K562 (cell line): ENCODE measurements at regions not wholly inside any gene's neighbourhood (a gene's known extent, or its start where the extent isn't known, plus 50 kb on each side); places are given as distances from the start of the nearest gene placed in this dataset.
"Not testable (repeated sequence)": the region's sequence is repeated elsewhere in the genome, so short reads cannot be mapped to it uniquely, and the experiment has no call there.

Experiments used
- ATAC-seq: fragments of 200-7000 bp; cut with Tn5 transposase; 3 replicates; pipeline ENCODE4 v1.9.1; 2020; ENCODE audit warnings: moderate library complexity
- BruUV-seq: library from RNA; stranded (reverse); fragments of 400-500 nt; replicated peaks from 2 replicates; lab custom pipeline; 2021; lab: Mats Ljungman, UMichigan
- CTCF ChIA-PET: fragments of 300-600 bp; formaldehyde crosslinking; extraction: SDS; loops from one replicate; lab custom pipeline; 2021; ENCODE audit warnings: low intra/inter-chr PET ratio; lab: Yijun Ruan, JAX
- POLR2A ChIA-PET: fragments of 300-600, 350-650 bp; sonication (Branson Sonifier 250); formaldehyde crosslinking; extraction: SDS; loops from one replicate; lab custom pipeline; 2021; ENCODE audit warnings: antibody characterized with exemption, inconsistent platforms; lab: Yijun Ruan, JAX
- DNase-seq, 4 experiments: peaks; one replicate each; pipeline versions ENCODE4 v3.0.0 to v3.0.0-alpha.2; 2011 to 2018; ENCODE audit warnings: low spot score in 3 of 4, mixed read lengths in 3 of 4; ENCODE audit errors: extremely low read depth in 1 of 4
- FAIRE-seq: peaks from 2 replicates; lab custom pipeline; 2011; peaks lifted over from hg19 to GRCh38; lab: Jason Lieb, UNC
- H2AFZ ChIP-seq: 2 replicates; pipeline ENCODE4 v1.6.0; 2011; ENCODE audit warnings: low read depth, low read length, control low read depth, inconsistent platforms
- H3K27ac ChIP-seq: fragments of 200-600 bp; 3 replicates; pipeline ENCODE4 v1.8.0; 2011; ENCODE audit warnings: low read depth, mild to moderate bottlenecking, control low read depth, inconsistent platforms, low read length, moderate library complexity, mixed read lengths; ENCODE audit errors: extremely low read depth
- H3K27me3 ChIP-seq, 2 experiments: fragments of 300-600 bp in 1 of 2; 2 replicates in 1 of 2; 3 replicates in 1 of 2; pipeline versions ENCODE4 v1.6.0 to v1.8.0; 2011; ENCODE audit warnings: inconsistent platforms in 2 of 2, low read length in 2 of 2, mild to moderate bottlenecking in 1 of 2, mixed read lengths in 1 of 2, moderate library complexity in 1 of 2; ENCODE audit not compliant: control insufficient read depth in 2 of 2, insufficient read depth in 2 of 2
- H3K36me3 ChIP-seq: fragments of 300-600 bp; 3 replicates; pipeline ENCODE4 v1.8.0; 2011; ENCODE audit warnings: mild to moderate bottlenecking, low read length, inconsistent platforms; ENCODE audit not compliant: control insufficient read depth, insufficient read depth
- H3K4me1 ChIP-seq, 2 experiments: fragments of 200-600 bp in 1 of 2; replicated peaks in 1 of 2; 2 replicates in 1 of 2; 3 replicates in 1 of 2; pipeline versions ENCODE4 v1.5.1 to v1.8.0; 2011; ENCODE audit warnings: inconsistent platforms in 2 of 2, low read length in 2 of 2, mild to moderate bottlenecking in 1 of 2, mixed read lengths in 1 of 2, moderate library complexity in 1 of 2; ENCODE audit not compliant: control insufficient read depth in 2 of 2, insufficient read depth in 2 of 2
- H3K4me2 ChIP-seq: 2 replicates; pipeline ENCODE4 v1.6.1; 2011; ENCODE audit warnings: low read length, control low read depth, inconsistent platforms, mixed read lengths; ENCODE audit not compliant: insufficient read depth
- H3K4me3 ChIP-seq: fragments of 200-600 bp; sonication (generic), shearing (Covaris generic); 2 replicates; pipeline ENCODE4 v1.5.1; 2016; ENCODE audit warnings: control low read depth, inconsistent platforms
- H3K79me2 ChIP-seq: fragments of 200-600 bp; 3 replicates; pipeline ENCODE4 v1.8.0; 2011; ENCODE audit warnings: low read length, inconsistent platforms; ENCODE audit not compliant: control insufficient read depth, insufficient read depth
- H3K9ac ChIP-seq, 2 experiments: 2 replicates each; pipeline versions ENCODE4 v1.6.0 to v1.6.1; 2011; ENCODE audit warnings: low read depth in 2 of 2, low read length in 2 of 2, control low read depth in 1 of 2, inconsistent platforms in 1 of 2, mild to moderate bottlenecking in 1 of 2, mixed read lengths in 1 of 2; ENCODE audit not compliant: insufficient read depth in 1 of 2
- H3K9me1 ChIP-seq: one replicate; pipeline ENCODE4 v1.6.0; 2011; ENCODE audit warnings: inconsistent platforms, mild to moderate bottlenecking, low read length, moderate library complexity; ENCODE audit not compliant: control insufficient read depth, insufficient read depth
- H3K9me3 ChIP-seq: replicated peaks from 2 replicates; pipeline ENCODE4 v1.5.1; 2011; ENCODE audit warnings: low read depth, low read length, inconsistent platforms; ENCODE audit not compliant: control insufficient read depth, insufficient read depth
- H4K20me1 ChIP-seq: replicated peaks from 2 replicates; pipeline ENCODE4 v1.6.1; 2011; ENCODE audit warnings: low read length, inconsistent platforms, mixed read lengths; ENCODE audit not compliant: control insufficient read depth, insufficient read depth
- ARID2 ChIP-seq: fragments of 450-650 bp; IDR thresholded peaks from 2 replicates; pipeline ENCODE4 v1.6.1; 2017; ENCODE audit warnings: antibody characterized with exemption, mild to moderate bottlenecking
- GABPA ChIP-seq: fragments of 200-800 bp; sonication (Bioruptor generic); conservative IDR thresholded peaks from 2 replicates; pipeline ENCODE4 v1.6.1; 2016; ENCODE audit warnings: low read depth, missing genetic modification characterization, missing compliant biosample characterization
- PYGO2 ChIP-seq: fragments of 450-650 bp; IDR thresholded peaks from 2 replicates; pipeline ENCODE4 v1.6.1; 2016; ENCODE audit warnings: mild to moderate bottlenecking, missing genetic modification characterization, moderate library complexity, missing compliant biosample characterization
- RNF219 ChIP-seq: fragments of 250-450 bp; sonication (Bioruptor Pico); IDR thresholded peaks from 2 replicates; pipeline ENCODE4 v1.5.0; 2022; ENCODE audit warnings: mild to moderate bottlenecking
- SETDB1 ChIP-seq: IDR thresholded peaks from one replicate; pipeline ENCODE4 v1.6.1; 2012; ENCODE audit warnings: low read length, control low read depth, inconsistent platforms
- SMAD1 ChIP-seq: fragments of 150-350 bp; IDR thresholded peaks from 2 replicates; pipeline ENCODE4 v1.6.1; 2014; ENCODE audit warnings: low read length, low read depth; ENCODE audit not compliant: partially characterized antibody
- SPI1 ChIP-seq: IDR thresholded peaks from 2 replicates; pipeline ENCODE4 v1.6.1; 2011; ENCODE audit warnings: low read depth, low read length, control low read depth, borderline replicate concordance
- WGBS: fragments of 100-300 bp; shearing (Covaris generic); methylation state at CpG from one replicate; pipeline ENCODE4 v1.1.6; 2016; ENCODE audit warnings: low coverage, mixed read lengths; ENCODE audit not compliant: insufficient coverage; ENCODE audit errors: missing lambda C conversion rate; 5-methylcytosine and 5-hydroxymethylcytosine counted together
- in situ Hi-C: fragments of 300-500 bp; cut with MboI; formaldehyde crosslinking; loops from 4 replicates; pipeline ENCODE4 v1.15.0; 2018; ENCODE audit warnings: inconsistent platforms, mixed read lengths
- intact Hi-C: fragments of 100-400 bp; cut with micrococcal nuclease; formaldehyde crosslinking; loops from 2 replicates; pipeline ENCODE4 v1.14.2; 2022
- TF ChIP-seq, protein P1 (sequence below), 2 experiments: IDR thresholded peaks; 2 replicates each; pipeline ENCODE4 v1.6.1; 2011; ENCODE audit warnings: borderline replicate concordance in 1 of 2, control low read depth in 1 of 2, low read depth in 1 of 2, low read length in 1 of 2, mild to moderate bottlenecking in 1 of 2, mixed read lengths in 1 of 2, moderate library complexity in 1 of 2; ENCODE audit not compliant: insufficient read depth in 1 of 2, insufficient read length in 1 of 2, poor library complexity in 1 of 2, severe bottlenecking in 1 of 2; ENCODE audit errors: extremely low read depth in 1 of 2
- TF ChIP-seq, protein P2 (sequence below): fragments of 450-650 bp; IDR thresholded peaks from 2 replicates; pipeline ENCODE4 v1.6.1; 2017; ENCODE audit warnings: antibody characterized with exemption

DNA sequence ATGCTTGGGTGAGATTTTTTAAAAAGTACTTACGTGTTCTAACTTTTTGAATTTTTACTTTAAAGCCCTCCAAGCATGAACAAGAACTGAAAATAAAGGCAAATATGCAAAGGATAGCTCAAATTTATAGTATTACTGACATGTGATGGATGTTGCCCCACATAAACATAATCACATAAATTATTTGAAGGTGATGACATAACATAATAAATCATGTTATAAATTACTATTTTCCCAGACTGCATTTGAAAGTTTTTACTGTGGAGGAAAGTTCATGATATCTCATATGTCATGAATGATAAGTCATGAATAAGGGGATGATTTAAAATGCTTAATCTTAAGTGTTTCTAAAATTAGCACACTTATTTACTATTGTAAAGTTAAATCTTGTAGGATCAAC is 705.7 kb upstream of the SLITRK1 start (continued):
- TF ChIP-seq, protein P1, sequence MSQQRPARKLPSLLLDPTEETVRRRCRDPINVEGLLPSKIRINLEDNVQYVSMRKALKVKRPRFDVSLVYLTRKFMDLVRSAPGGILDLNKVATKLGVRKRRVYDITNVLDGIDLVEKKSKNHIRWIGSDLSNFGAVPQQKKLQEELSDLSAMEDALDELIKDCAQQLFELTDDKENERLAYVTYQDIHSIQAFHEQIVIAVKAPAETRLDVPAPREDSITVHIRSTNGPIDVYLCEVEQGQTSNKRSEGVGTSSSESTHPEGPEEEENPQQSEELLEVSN (IDR thresholded peaks at IDR 0.05; ENCODE audit: borderline replicate concordance in 1 of 2, extremely low read depth in 1 of 2, insufficient read depth in 1 of 2, insufficient read length in 1 of 2, low read depth in 1 of 2, low read length in 1 of 2, poor library complexity in 1 of 2, severe bottlenecking in 1 of 2): no peak
- TF ChIP-seq RNF219 (CRISPR knock-in tag) (no peak), SPI1 (no peak), SMAD1 (no peak), ARID2 (no peak), SETDB1 (no peak), PYGO2 (no peak), GABPA (tag) (no peak)
- TF ChIP-seq, protein P2, sequence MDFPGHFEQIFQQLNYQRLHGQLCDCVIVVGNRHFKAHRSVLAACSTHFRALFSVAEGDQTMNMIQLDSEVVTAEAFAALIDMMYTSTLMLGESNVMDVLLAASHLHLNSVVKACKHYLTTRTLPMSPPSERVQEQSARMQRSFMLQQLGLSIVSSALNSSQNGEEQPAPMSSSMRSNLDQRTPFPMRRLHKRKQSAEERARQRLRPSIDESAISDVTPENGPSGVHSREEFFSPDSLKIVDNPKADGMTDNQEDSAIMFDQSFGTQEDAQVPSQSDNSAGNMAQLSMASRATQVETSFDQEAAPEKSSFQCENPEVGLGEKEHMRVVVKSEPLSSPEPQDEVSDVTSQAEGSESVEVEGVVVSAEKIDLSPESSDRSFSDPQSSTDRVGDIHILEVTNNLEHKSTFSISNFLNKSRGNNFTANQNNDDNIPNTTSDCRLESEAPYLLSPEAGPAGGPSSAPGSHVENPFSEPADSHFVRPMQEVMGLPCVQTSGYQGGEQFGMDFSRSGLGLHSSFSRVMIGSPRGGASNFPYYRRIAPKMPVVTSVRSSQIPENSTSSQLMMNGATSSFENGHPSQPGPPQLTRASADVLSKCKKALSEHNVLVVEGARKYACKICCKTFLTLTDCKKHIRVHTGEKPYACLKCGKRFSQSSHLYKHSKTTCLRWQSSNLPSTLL: no peak

GRCh38 chr13:84579901-84580300 is 697.6 kb upstream of the SLITRK1 start:
- H2AFZ ChIP-seq, FAIRE-seq, intact Hi-C loops, H3K4me2 ChIP-seq, H3K4me1 ChIP-seq, H3K4me3 ChIP-seq, H3K27ac ChIP-seq, H3K27me3 ChIP-seq, DNase-seq, H3K36me3 ChIP-seq, H3K9me3 ChIP-seq, H3K9ac ChIP-seq, CTCF ChIA-PET, H3K9me1 ChIP-seq, in situ Hi-C loops, ATAC-seq, H3K79me2 ChIP-seq, H4K20me1 ChIP-seq, BruUV-seq: not testable (repeated sequence)
- 0% methylated on average over 8 of the region's 12 CpGs for WGBS
- POLR2A ChIA-PET: interaction anchor here (0.6 kb wide), 1 partner anchor 48 kb away, joined by 3 read pairs; no protein-coding TSS in a partner anchor
